Muscle of leg (tissue), 3 donors: ENCODE measurements at regions not wholly inside any gene's neighbourhood (a gene's known extent, or its start where the extent isn't known, plus 50 kb on each side); places are given as distances from the start of the nearest gene placed in this dataset.

Experiments used
- DNase-seq: peaks from one replicate; pipeline ENCODE4 v3.0.0; 2013
- H3K27ac ChIP-seq: one replicate; pipeline ENCODE4 v1.5.1; 2013; ENCODE audit warnings: mild to moderate bottlenecking, low read length, control low read depth
- H3K27me3 ChIP-seq: one replicate; pipeline ENCODE4 v1.6.1; 2013; ENCODE audit warnings: low read length; ENCODE audit not compliant: control insufficient read depth, insufficient read depth
- H3K36me3 ChIP-seq: one replicate; pipeline ENCODE4 v1.6.1; 2013; ENCODE audit warnings: low read length; ENCODE audit not compliant: control insufficient read depth, insufficient read depth
- H3K4me1 ChIP-seq: one replicate; pipeline ENCODE4 v1.6.1; 2013; ENCODE audit warnings: low read length; ENCODE audit not compliant: control insufficient read depth, insufficient read depth
- H3K4me3 ChIP-seq: one replicate; pipeline ENCODE4 v1.5.1; 2013; ENCODE audit warnings: low read length, control low read depth
- H3K9me3 ChIP-seq: replicated peaks from 2 replicates; pipeline ENCODE4 v1.6.1; 2013; ENCODE audit warnings: low read depth, low read length; ENCODE audit not compliant: control insufficient read depth
- WGBS: methylation state at CpG from one replicate; pipeline ENCODE4 v1.1.5; 2013; ENCODE audit warnings: missing lambda C conversion rate; ENCODE audit not compliant: insufficient coverage; 5-methylcytosine and 5-hydroxymethylcytosine counted together

GRCh38 chr16:48487287-48487686, 102.1 kb upstream of the SIAH1 start:
- Histone ChIP-seq H3K9me3 (no peaks in the 10 kb centered on the region), H3K4me3 (no peak overlapping the region)
- 86% methylated on average over 1 of the region's 2 CpGs for WGBS

GRCh38 chr16:48481772-48482171, 96.6 kb upstream of the SIAH1 start:
- 100% methylated on average over 1 of the region's 2 CpGs for WGBS
- no peak for DNase-seq
- H3K4me1 ChIP-seq = no peaks in the 10 kb centered on the region
- H3K9me3 ChIP-seq = no peaks in the 10 kb centered on the region
- no peak overlapping the region for H3K27ac ChIP-seq
- H3K36me3 ChIP-seq = no peaks in the 10 kb centered on the region
- no peak overlapping the region for H3K4me3 ChIP-seq
- no peaks in the 10 kb centered on the region for H3K27me3 ChIP-seq

More at GRCh38 chr16:48487287-48487686, 102.1 kb upstream of the SIAH1 start:
- no peak for DNase-seq
- H3K27ac ChIP-seq = no peak overlapping the region
- no peaks in the 10 kb centered on the region for H3K27me3 ChIP-seq
- H3K4me1 ChIP-seq = no peaks in the 10 kb centered on the region
- no peaks in the 10 kb centered on the region for H3K36me3 ChIP-seq

- Histone ChIP-seq H3K36me3 (no peaks in the 10 kb centered on the region), H3K4me3 (no peak overlapping the region), H3K4me1 (no peaks in the 10 kb centered on the region), H3K27me3 (no peaks in the 10 kb centered on the region), H3K27ac (no peak overlapping the region), H3K9me3 (no peaks in the 10 kb centered on the region)
- no CpG with 5 or more reads among the region's 1 CpG for WGBS
- no peak for DNase-seq
Measured at GRCh38 chr16:48481211-48481610, 96.0 kb upstream of the SIAH1 start.

GRCh38 chr16:48479955-48480354, 94.7 kb upstream of the SIAH1 start:
- no peak for DNase-seq
- Histone ChIP-seq H3K4me3 (no peak overlapping the region), H3K9me3 (no peaks in the 10 kb centered on the region), H3K27ac (no peak overlapping the region), H3K36me3 (no peaks in the 10 kb centered on the region), H3K27me3 (no peaks in the 10 kb centered on the region), H3K4me1 (no peaks in the 10 kb centered on the region)
- whole genome bisulfite sequencing = 93% methylated on average over 2 of the region's 2 CpGs

- H3K4me3 ChIP-seq = no peak overlapping the region
- no peaks in the 10 kb centered on the region for H3K4me1 ChIP-seq
- H3K9me3 ChIP-seq = no peaks in the 10 kb centered on the region
- DNase-seq = no peak
- WGBS = 67% methylated on average over 2 of the region's 3 CpGs
- no peaks in the 10 kb centered on the region for H3K27me3 ChIP-seq
- H3K36me3 ChIP-seq = no peaks in the 10 kb centered on the region
- no peak overlapping the region for H3K27ac ChIP-seq
Measured at GRCh38 chr16:48479329-48479728, 94.1 kb upstream of the SIAH1 start.

GRCh38 chr16:48478393-48478792, 93.2 kb upstream of the SIAH1 start:
- 22% methylated on average over 3 of the region's 5 CpGs for WGBS
- Histone ChIP-seq H3K4me3 (no peak overlapping the region), H3K36me3 (no peaks in the 10 kb centered on the region), H3K27ac (no peak overlapping the region), H3K27me3 (no peaks in the 10 kb centered on the region), H3K4me1 (no peaks in the 10 kb centered on the region), H3K9me3 (no peaks in the 10 kb centered on the region)
- no peak for DNase-seq

- 80% methylated on average over 2 of the region's 5 CpGs for WGBS
- H3K27me3 ChIP-seq = no peaks in the 10 kb centered on the region
- H3K36me3 ChIP-seq = no peaks in the 10 kb centered on the region
- no peaks in the 10 kb centered on the region for H3K4me1 ChIP-seq
- no peak overlapping the region for H3K4me3 ChIP-seq
- no peak overlapping the region for H3K27ac ChIP-seq
- no peak for DNase-seq
- no peaks in the 10 kb centered on the region for H3K9me3 ChIP-seq
Measured at GRCh38 chr16:48471435-48471834, 86.2 kb upstream of the SIAH1 start.

- WGBS = 79% methylated on average over 3 of the region's 11 CpGs
- no peak overlapping the region for H3K27ac ChIP-seq
- DNase-seq = no peak
Measured at GRCh38 chr16:48462106-48462740, 77.0 kb upstream of the SIAH1 start.

GRCh38 chr16:48459167-48459566, 74.0 kb upstream of the SIAH1 start:
- no peak overlapping the region for H3K4me3 ChIP-seq
- H3K27ac ChIP-seq = no peak overlapping the region
- DNase-seq = no peak
- no peaks in the 10 kb centered on the region for H3K27me3 ChIP-seq
- no peaks in the 10 kb centered on the region for H3K4me1 ChIP-seq
- H3K9me3 ChIP-seq = no peaks in the 10 kb centered on the region
- no CpG with 5 or more reads among the region's 3 CpGs for WGBS
- H3K36me3 ChIP-seq = no peaks in the 10 kb centered on the region

More at GRCh38 chr16:48462106-48462740, 77.0 kb upstream of the SIAH1 start:
- Histone ChIP-seq H3K36me3 (no peaks in the 10 kb centered on the region), H3K9me3 (no peaks in the 10 kb centered on the region), H3K27me3 (no peaks in the 10 kb centered on the region), H3K4me1 (no peaks in the 10 kb centered on the region), H3K4me3 (no peak overlapping the region)

GRCh38 chr16:48454051-48454450, 68.8 kb upstream of the SIAH1 start:
- no CpG with 5 or more reads among the region's 7 CpGs for WGBS
- no peak overlapping the region for H3K27ac ChIP-seq
- no peaks in the 10 kb centered on the region for H3K9me3 ChIP-seq
- H3K4me3 ChIP-seq = no peak overlapping the region
- H3K36me3 ChIP-seq = no peaks in the 10 kb centered on the region
- no peaks in the 10 kb centered on the region for H3K27me3 ChIP-seq
- H3K4me1 ChIP-seq = peaks cover 4% of the 10 kb centered on the region
- no peak for DNase-seq
